Keratinocyte (primary cell): ENCODE measurements at regions not wholly inside any gene's neighbourhood (a gene's known extent, or its start where the extent isn't known, plus 50 kb on each side); places are given as distances from the start of the nearest gene placed in this dataset.

Experiments used
- CTCF ChIP-seq, 3 experiments: IDR thresholded peaks in 1 of 3; conservative IDR thresholded peaks in 1 of 3; optimal IDR thresholded peaks in 1 of 3; 2 replicates in 2 of 3; 3 replicates in 1 of 3; pipeline versions ENCODE3 to v1.5.1; 2011; ENCODE audit warnings: low read length in 3 of 3, mild to moderate bottlenecking in 3 of 3, moderate library complexity in 2 of 3, control low read depth in 1 of 3, inconsistent platforms in 1 of 3; ENCODE audit not compliant: insufficient read depth in 2 of 3; ENCODE audit errors: extremely low read depth in 1 of 3
- EZH2 ChIP-seq: IDR thresholded peaks from one replicate; pipeline ENCODE4 v1.6.1; 2012; ENCODE audit warnings: inconsistent platforms, mild to moderate bottlenecking, low read length, moderate library complexity

- TF ChIP-seq CTCF (optimal IDR thresholded peaks at IDR 0.05 in 1 of 3, IDR thresholded peaks at IDR 0.05 in 1 of 3, conservative IDR thresholded peaks at IDR 0.05 in 1 of 3; ENCODE audit: extremely low read depth in 1 of 3, insufficient read depth in 2 of 3, low read length in 3 of 3) (no peak), EZH2 (no peak)
Observed at GRCh38 chr6:139903411-139904157, 529.1 kb upstream of the CITED2 start.
